SH-SY5Y (cell line): ENCODE measurements at regions not wholly inside any gene's neighbourhood (a gene's known extent, or its start where the extent isn't known, plus 50 kb on each side); places are given as distances from the start of the nearest gene placed in this dataset.

Source experiments
- GATA2 ChIP-seq: IDR thresholded peaks from 2 replicates; pipeline ENCODE4 v1.6.1; 2011; ENCODE audit warnings: mild to moderate bottlenecking, low read depth, low read length
- GATA3 ChIP-seq: IDR thresholded peaks from 2 replicates; pipeline ENCODE4 v1.6.1; 2011; ENCODE audit warnings: low read depth, mild to moderate bottlenecking, low read length, moderate library complexity

GRCh38 chr18:38454764-38455469 is 889.3 kb upstream of the CELF4 start:
- TF ChIP-seq GATA3 (no peak), GATA2 (no peak)
